Activated T-cell treated with anti-CD3 and anti-CD28 coated beads for 4 hours (primary cell): ENCODE measurements at regions not wholly inside any gene's neighbourhood (a gene's known extent, or its start where the extent isn't known, plus 50 kb on each side); places are given as distances from the start of the nearest gene placed in this dataset.
"Not testable (repeated sequence)": the region's sequence is repeated elsewhere in the genome, so short reads cannot be mapped to it uniquely, and the experiment has no call there.

Experiments
- DNase-seq: peaks from one replicate; pipeline ENCODE4 v3.0.0-alpha.2; 2020

DNA sequence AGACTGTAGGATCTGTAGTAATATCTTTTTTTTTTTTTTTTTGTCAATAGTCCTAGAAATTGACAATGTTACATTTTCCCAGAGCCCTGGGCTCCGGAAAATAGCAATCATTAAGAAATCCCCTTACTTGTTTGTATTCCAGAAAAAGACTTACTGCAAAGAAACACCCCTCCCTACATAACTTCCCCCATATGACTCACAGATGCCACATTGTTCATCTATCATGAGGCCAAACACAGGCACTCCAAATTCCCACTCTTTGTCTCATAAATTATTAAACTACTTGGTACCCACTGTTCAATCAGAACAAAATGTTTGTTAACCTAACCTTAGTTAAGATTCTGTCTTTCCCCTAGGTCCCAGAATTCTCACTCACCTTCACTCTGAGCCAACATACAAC, 53.5 kb downstream of the TEX51 start:
- no peak for DNase-seq

DNA sequence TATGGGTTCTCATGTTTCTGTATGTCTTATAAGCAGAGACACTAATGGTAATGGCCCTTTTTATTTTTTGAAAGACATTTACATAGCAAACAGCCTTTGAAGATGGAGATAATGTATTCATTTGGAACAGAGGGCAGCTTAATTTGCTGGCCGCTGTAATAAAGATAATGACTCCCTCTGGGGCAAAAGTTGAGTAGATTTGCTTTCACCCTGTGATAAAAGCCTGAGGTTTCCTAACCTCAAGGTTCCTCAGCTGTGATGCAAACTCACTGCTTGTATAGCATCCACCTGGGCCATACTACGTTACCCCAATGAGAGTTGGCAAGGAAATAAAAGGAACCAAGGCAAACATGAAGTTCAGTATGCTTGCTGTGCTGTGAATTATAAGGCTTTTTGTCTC, 54.8 kb downstream of the TEX51 start:
- no peak for DNase-seq

- DNase-seq, result no peak
Measured at GRCh38 chr2:126954831-126955230, 56.1 kb downstream of the TEX51 start.

GRCh38 chr2:126956773-126957172, 58.1 kb downstream of the TEX51 start:
- DNase-seq, result not testable (repeated sequence)

DNA sequence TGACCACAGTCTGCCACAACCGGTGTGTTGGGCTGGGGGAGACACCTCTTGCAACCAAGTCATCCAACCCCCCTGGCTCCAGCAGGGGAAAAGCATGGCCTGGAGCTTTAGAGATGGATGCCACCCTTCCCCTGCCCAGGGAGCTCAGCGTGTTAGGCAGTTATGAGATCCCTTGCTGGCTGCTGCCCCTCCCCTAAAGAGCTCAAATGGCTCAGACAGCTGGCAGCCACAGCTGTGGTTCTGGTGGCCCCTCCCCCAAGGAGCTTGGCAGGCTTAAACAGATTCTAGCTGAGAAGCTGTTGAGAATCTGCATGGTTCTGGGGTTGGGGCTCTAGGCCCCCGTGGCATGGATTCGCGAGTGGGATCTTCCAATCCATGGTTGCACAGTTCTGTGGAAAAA, 64.7 kb downstream of the TEX51 start:
- DNase-seq, result no peak

DNA sequence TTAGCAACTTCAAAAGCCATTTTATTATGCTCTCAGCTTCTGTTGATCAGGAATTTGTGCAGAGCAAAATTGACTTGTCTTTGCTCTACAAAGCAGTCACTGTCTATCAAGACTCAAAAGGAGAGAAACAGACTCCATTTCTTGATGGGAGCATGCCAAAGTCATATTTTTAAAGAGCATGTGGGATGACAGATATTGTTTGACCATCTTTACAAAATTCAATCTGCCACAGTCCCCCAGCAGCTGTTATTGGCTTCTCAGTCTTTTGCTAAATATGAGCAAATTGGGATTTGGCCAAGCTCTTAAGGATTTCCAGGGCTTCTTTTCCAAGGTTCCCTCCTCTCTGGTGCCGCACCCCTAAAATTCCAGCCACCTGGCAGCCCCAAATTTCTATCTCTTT, 67.9 kb downstream of the TEX51 start:
- DNase-seq, result no peak

DNA sequence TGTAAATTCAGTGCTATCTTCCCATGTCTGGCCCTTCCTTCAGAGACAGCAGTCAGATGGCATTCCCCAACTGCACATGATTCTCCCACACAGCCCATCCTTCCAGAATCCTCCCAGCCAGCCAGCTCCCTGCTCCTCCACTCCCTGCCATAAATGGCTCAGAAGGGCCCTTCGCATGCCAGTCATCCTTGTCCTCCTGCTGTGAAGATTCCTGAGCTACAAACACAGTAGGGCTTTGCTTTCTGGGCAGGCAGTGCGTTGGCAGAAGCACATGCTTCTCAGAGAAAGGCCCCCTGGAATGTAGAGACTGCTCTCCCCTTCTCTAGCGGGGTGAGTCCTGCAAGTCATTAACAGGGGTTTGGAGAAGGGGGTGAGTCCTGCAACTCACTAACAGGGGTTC, 71.9 kb downstream of the TEX51 start:
- DNase-seq, result no peak

DNA sequence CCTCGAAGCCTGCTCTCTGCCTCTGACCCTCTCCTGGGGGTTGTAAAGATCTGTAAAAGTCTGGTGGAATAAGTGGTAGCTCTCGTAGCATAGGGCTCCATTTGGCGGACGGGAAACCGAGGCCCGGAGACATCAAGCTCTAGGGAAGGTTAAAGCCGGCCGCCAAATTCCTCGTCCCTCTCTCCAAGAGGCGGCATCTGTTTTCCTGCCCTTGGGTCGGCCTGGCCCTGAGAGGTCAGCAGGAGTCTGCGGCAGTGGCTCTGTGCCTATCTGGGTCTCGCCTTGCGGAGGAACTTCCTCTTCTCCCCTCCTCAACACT, 72.4 kb downstream of the TEX51 start:
- DNase-seq, result no peak

GRCh38 chr2:126971481-126972278, 73.0 kb downstream of the TEX51 start:
- peak; percentile 47 for DNase-seq

GRCh38 chr2:126972279-126972626, 73.6 kb downstream of the TEX51 start:
- no peak for DNase-seq

DNA sequence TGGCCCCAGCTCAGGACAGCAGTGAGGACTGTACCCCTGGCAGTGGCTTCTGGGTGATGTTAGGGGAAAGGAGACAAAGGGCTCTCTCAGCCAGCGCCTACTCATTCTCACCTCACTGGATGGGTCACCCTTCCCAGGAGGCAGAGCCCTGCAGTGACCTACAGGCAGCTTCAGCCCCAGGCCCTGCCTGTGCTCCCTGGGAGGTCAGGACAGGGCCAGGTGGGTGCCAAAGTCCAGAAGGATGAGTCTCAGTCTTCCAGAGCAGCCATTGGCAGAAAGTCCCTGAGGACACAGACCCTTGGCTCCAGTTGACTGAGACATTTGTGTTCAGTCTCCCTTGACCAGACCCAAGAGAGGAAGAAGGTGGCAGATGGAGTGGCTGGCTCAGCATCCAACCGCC, 75.1 kb downstream of the TEX51 start:
- no peak for DNase-seq

GRCh38 chr2:126975671-126976655, 77.3 kb downstream of the TEX51 start:
- no peak for DNase-seq

GRCh38 chr2:126976721-126977328, 78.1 kb downstream of the TEX51 start:
- no peak for DNase-seq

DNA sequence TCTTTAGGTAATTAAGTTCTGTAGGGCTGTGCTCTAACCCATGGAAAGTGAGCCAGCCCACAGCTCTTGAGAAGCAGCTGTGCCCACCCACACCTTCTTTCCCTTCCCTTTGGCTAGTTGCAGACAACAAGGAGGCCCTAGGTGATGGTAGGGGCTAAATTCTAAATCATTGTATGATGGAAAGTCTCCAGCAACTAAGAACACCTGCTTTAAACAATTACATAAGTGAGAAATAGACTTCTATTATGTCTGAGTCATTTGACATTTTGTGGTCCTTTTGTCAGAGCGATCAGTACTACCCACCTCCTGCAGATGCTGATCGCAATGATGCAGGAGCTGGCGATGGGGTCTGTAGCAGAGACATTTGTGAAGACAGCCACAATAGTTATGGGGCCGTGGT, 79.6 kb downstream of the TEX51 start:
- no peak for DNase-seq

DNA sequence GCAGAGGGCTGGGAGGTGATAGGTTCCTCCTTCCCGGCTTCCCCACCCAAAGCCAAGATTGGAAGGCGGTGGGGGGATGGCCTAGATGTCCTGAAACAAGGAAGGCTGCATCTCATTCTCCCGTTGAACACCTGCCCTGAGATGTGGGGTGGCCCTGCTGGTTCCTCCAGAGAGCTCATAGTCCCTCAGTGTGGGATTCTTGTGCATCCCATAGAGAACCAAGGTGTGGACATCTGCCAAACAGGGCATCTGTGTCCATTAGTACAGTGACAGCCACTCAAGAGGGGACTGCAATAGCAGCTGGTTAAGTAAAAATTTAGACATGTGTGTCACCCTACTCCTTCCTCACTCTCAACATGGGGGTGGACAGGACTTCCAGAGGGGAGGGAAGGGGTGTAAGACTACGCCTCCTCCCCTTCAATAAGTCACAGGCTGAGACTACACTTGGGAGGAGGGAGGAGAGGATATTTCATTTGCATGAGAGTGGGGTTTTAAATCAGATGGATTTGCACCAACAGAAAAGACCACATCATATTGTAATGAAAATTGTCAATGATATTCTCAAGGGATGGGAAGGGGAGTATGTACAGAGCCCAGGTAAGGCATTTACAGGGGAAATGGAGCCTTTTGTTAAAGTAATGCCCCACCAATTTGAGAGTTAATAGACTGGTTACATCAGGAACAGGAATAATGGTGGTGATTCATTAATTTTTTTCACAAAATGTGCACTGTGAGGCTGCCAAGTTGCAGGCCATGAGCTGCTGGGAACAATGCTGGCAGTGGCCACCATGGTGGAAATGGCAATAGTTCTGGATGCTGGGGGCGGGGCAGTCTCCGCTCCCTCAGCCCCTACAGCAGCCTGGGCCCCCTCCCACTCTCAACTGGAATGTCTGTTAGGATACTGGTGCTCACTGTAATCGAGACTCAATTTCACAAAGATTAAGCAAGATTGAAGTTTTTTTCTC, 80.6 kb downstream of the TEX51 start:
- no peak for DNase-seq

- no peak for DNase-seq
Measured at GRCh38 chr2:126981476-126981875, 82.8 kb downstream of the TEX51 start.

- DNase-seq, result no peak
Measured at GRCh38 chr2:126982935-126983334, 84.2 kb downstream of the TEX51 start.

DNA sequence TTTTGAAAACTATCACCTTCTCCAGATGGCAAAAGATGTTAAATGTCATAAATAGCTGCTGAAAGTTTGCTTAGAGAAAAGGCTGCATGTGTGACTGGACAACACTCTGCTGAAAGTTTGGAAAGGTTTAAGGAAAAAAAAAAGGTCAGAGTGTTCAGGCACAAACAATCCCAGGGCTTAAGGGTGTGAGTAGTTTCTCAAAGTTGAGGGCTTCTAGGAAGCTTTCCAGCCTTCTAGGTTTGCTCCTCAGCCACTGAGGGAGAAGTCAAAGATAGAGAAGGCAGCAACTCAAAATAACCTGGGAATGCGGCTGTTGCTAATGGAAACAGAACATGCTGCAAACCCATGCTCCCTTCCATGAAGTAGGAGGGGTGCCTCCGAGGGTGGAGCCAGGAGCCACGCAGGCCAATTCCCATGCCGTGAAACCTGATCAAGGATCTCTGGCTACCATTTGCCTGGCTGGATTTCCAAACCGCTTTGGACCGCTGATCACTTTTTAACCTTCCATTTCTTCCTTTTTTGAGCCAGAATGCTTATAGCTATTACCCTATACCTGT, 88.0 kb downstream of the TEX51 start:
- no peak for DNase-seq

DNA sequence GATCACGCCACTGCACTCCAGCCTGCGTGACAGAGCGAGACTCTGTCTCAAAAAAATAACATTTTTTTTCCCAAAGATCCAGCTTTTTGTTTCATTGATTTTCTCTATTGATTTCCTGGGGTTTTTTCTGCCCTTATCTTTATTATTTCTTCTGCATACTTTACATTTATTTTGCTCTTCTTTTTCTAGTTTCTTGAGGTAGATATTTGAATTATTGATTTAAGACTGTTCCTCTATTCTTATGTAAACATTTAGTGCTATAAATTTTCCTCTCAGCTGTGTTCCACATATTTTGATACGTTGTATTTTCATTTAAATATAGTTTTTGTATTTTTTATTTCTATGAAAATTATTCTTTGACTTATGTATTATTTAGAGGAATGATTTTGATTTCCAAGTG, 89.8 kb downstream of the TEX51 start:
- DNase-seq, result no peak

- not testable (repeated sequence) for DNase-seq
Measured at GRCh38 chr2:126989064-126989463, 90.4 kb downstream of the TEX51 start.

DNA sequence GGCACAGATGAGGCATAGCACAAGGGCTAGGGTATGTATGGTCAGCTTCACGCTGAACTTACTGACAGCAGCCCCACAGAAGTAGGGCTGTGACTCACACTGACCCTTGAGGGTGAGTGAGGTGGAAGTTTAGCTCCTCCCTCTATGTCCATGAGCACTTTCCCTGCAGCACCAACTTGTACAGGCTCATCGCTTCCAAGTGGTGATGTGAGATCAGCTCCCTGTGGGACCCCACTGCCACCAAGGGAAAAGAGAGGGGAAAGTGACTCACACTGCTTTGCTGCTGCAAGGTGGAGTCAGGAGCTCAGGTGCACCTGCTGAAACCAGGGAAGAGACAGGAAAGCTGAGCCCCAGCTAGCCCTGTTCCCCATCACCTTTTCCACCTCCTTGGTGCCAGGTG, 91.5 kb downstream of the TEX51 start:
- DNase-seq, result no peak
